Activated T-cell treated with anti-CD3 and anti-CD28 coated beads, Interleukin-2, amount 50 U/mL, for 72 hours (primary cell): ENCODE measurements at regions not wholly inside any gene's neighbourhood (a gene's known extent, or its start where the extent isn't known, plus 50 kb on each side); places are given as distances from the start of the nearest gene placed in this dataset.

ENCODE experiments used
- ATAC-seq, 2 donors: fragments of 150-1000 bp; cut with Tn5 transposase; replicated peaks in 1 of 2; 2 replicates each; pipeline ENCODE4 v1.10.0; 2021; ENCODE audit warnings: moderate library complexity in 2 of 2, mild to moderate bottlenecking in 1 of 2
- DNase-seq, 2 donors: peaks; one replicate each; pipeline ENCODE4 v3.0.0; 2021 to 2022; ENCODE audit warnings: mixed read lengths in 1 of 2
- H3K27ac Mint-ChIP-seq: one replicate; pipeline ENCODE4 v1.8.0; 2022; ENCODE audit warnings: mild to moderate bottlenecking, moderate library complexity, mixed read lengths
- H3K27me3 Mint-ChIP-seq: one replicate; pipeline ENCODE4 v1.8.0; 2022; ENCODE audit warnings: low read depth, mixed read lengths
- H3K36me3 Mint-ChIP-seq, 2 donors: one replicate each; pipeline ENCODE4 v1.8.0; 2022; ENCODE audit warnings: mixed read lengths in 2 of 2, mild to moderate bottlenecking in 1 of 2; ENCODE audit not compliant: insufficient read depth in 2 of 2
- H3K4me1 Mint-ChIP-seq: one replicate; pipeline ENCODE4 v1.8.0; 2022; ENCODE audit warnings: low read depth, mixed read lengths
- H3K4me3 Mint-ChIP-seq, 2 donors: one replicate each; pipeline ENCODE4 v1.8.0; 2022; ENCODE audit warnings: mild to moderate bottlenecking in 2 of 2, mixed read lengths in 2 of 2, moderate library complexity in 2 of 2
- H3K9me3 Mint-ChIP-seq, 2 donors: one replicate each; pipeline ENCODE4 v1.8.0; 2022; ENCODE audit warnings: mixed read lengths in 2 of 2

DNA sequence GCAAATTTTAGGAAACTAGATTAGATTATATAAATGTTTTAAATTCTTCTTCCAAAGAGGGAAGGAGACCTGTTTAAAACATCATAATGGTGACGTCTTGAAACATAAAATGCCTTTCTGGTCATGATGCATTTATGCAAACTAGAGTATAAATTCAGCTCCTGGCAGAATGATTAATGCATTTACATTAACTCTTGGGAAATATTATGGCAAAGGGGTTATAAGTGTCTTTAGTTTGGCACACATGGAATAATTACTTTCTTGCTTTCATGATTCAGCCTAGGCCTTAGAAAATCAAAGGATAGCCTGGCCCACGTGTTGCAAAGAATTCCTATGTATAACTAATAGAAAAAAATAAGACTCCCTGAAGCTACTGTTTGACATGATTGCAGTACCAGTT lies 639.2 kb downstream of the RFPL4B start:
- Mint-ChIP-seq H3K27ac (no peak overlapping the region), H3K9me3 (peaks cover 3 to 4% of the 10 kb centered on the region in 2 donors), H3K4me3 (no peak overlapping the region)

DNA sequence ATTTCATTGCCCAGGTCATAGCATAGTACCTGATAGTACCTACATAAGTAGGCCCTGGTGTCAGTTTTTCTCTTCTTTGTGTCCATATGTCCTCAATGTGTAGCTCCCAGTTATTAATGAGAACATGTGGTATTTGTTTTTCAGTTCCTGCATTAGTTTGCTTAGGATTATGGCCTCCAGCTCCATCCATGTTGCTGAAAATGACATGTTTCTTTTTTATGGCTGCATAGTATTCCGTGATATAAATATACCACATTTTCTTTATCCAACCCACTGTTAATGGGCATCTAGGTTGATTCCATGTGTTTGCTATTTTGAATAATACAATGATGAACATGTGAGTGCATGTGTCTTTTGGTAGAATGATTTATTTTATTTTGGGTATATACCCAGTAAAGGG lies 641.6 kb downstream of the RFPL4B start:
- Mint-ChIP-seq H3K4me3 (no peak overlapping the region), H3K27ac (no peak overlapping the region), H3K27me3 (no peaks in the 10 kb centered on the region), H3K36me3 (no peaks in the 10 kb centered on the region), H3K4me1 (no peaks in the 10 kb centered on the region), H3K9me3 (peaks cover 3 to 4% of the 10 kb centered on the region in 2 donors)
- no peak for DNase-seq
- no peak for ATAC-seq

More for the DNA sequence above, 639.2 kb downstream of the RFPL4B start:
- Mint-ChIP-seq H3K27me3 (no peaks in the 10 kb centered on the region), H3K4me1 (no peaks in the 10 kb centered on the region), H3K36me3 (no peaks in the 10 kb centered on the region)
- ATAC-seq, result no peak
- DNase-seq, result no peak

- no peak for DNase-seq
- ATAC-seq, result no peak
- H3K4me3 Mint-ChIP-seq, result no peak overlapping the region
- no peak overlapping the region for H3K27ac Mint-ChIP-seq
- H3K4me1 Mint-ChIP-seq, result no peaks in the 10 kb centered on the region
- no peaks in the 10 kb centered on the region for H3K27me3 Mint-ChIP-seq
- H3K36me3 Mint-ChIP-seq, result no peaks in the 10 kb centered on the region
- peaks cover 2 to 4% of the 10 kb centered on the region in 2 donors for H3K9me3 Mint-ChIP-seq
Observed at GRCh38 chr6:112990971-112991370, 643.8 kb downstream of the RFPL4B start.

- no peak overlapping the region for H3K4me3 Mint-ChIP-seq
- ATAC-seq, result no peak
Observed at GRCh38 chr6:112991912-112992311, 644.8 kb downstream of the RFPL4B start.

GRCh38 chr6:112997421-112998085 lies 650.4 kb downstream of the RFPL4B start:
- no peak overlapping the region for H3K4me3 Mint-ChIP-seq
- ATAC-seq, result no peak

More at GRCh38 chr6:112991912-112992311, 644.8 kb downstream of the RFPL4B start:
- no peak overlapping the region for H3K27ac Mint-ChIP-seq
- no peaks in the 10 kb centered on the region for H3K36me3 Mint-ChIP-seq
- H3K4me1 Mint-ChIP-seq, result no peaks in the 10 kb centered on the region
- DNase-seq, result no peak
- no peaks in the 10 kb centered on the region for H3K27me3 Mint-ChIP-seq
- peaks cover 2 to 4% of the 10 kb centered on the region in 2 donors for H3K9me3 Mint-ChIP-seq

DNA sequence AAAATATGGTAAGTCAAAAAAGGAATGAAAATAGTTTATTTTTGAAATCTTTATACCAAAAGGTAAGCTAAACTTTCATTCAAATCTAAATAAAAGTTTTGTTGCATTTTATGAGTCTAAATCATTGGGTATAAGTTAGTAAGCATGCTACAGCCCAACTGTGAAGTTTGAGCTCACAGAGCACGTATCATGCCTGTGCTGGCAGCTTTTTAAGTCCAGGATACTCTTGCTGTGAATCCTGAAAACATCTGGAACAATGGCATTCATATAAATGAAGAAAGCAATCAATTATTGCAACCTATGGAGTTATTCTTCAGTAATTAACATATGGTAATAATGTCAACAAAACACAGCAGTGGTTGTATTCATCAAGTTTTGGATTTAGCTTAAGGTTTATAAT lies 656.9 kb downstream of the RFPL4B start:
- DNase-seq (no peak), ATAC-seq (no peak)
- Mint-ChIP-seq H3K4me1 (no peaks in the 10 kb centered on the region), H3K4me3 (no peak overlapping the region), H3K36me3 (no peaks in the 10 kb centered on the region), H3K27me3 (no peaks in the 10 kb centered on the region), H3K27ac (no peak overlapping the region), H3K9me3 (peaks cover 0 to 2% of the 10 kb centered on the region in 2 donors)

More at GRCh38 chr6:112997421-112998085, 650.4 kb downstream of the RFPL4B start:
- Mint-ChIP-seq H3K36me3 (no peaks in the 10 kb centered on the region), H3K27ac (no peak overlapping the region), H3K4me1 (no peaks in the 10 kb centered on the region), H3K27me3 (no peaks in the 10 kb centered on the region), H3K9me3 (peaks cover 0 to 2% of the 10 kb centered on the region in 2 donors)
- no peak for DNase-seq

GRCh38 chr6:113004470-113005270 lies 657.5 kb downstream of the RFPL4B start:
- no peaks in the 10 kb centered on the region for H3K4me1 Mint-ChIP-seq
- H3K27ac Mint-ChIP-seq, result no peak overlapping the region
- H3K4me3 Mint-ChIP-seq, result no peak overlapping the region
- ATAC-seq, result no peak
- no peak for DNase-seq
- H3K9me3 Mint-ChIP-seq, result peaks cover 0 to 2% of the 10 kb centered on the region in 2 donors
- H3K36me3 Mint-ChIP-seq, result no peaks in the 10 kb centered on the region
- no peaks in the 10 kb centered on the region for H3K27me3 Mint-ChIP-seq

- Mint-ChIP-seq H3K4me1 (no peaks in the 10 kb centered on the region), H3K36me3 (no peaks in the 10 kb centered on the region), H3K4me3 (no peak overlapping the region), H3K27ac (no peak overlapping the region), H3K9me3 (peaks cover 2% of the 10 kb centered on the region in 2 donors), H3K27me3 (no peaks in the 10 kb centered on the region)
- DNase-seq (no peak), ATAC-seq (no peak)
Observed at GRCh38 chr6:113006494-113006893, 659.4 kb downstream of the RFPL4B start.

GRCh38 chr6:113009682-113010081 lies 662.6 kb downstream of the RFPL4B start:
- Mint-ChIP-seq H3K36me3 (no peaks in the 10 kb centered on the region), H3K4me1 (no peaks in the 10 kb centered on the region), H3K4me3 (no peak overlapping the region), H3K27ac (no peak overlapping the region), H3K9me3 (peaks cover 2% of the 10 kb centered on the region in 2 donors), H3K27me3 (no peaks in the 10 kb centered on the region)
- ATAC-seq (no peak), DNase-seq (no peak)

GRCh38 chr6:113010196-113010989 lies 663.3 kb downstream of the RFPL4B start:
- ATAC-seq (no peak), DNase-seq (no peak)
- Mint-ChIP-seq H3K4me3 (no peak overlapping the region), H3K9me3 (peaks cover 2% of the 10 kb centered on the region in 2 donors), H3K27ac (no peak overlapping the region), H3K4me1 (no peaks in the 10 kb centered on the region), H3K36me3 (no peaks in the 10 kb centered on the region), H3K27me3 (no peaks in the 10 kb centered on the region)

DNA sequence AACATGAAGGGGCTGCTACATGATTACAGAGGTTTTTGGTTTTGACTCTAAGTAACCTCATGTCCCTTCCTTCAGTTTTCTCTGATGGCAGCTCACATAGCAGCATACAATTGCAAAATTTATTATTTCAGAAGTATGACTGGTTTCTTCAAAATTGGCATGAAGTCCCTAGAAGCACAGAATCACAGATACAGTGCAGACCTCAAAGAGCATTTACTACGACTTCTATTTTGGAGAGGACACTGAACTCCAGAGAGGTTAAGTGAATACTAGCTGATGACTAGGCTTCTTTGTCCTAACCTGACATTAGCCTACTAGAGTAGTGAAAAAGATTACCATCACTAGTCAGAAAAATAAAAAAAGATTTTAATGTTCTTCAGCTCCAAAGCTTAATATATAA lies 664.3 kb downstream of the RFPL4B start:
- Mint-ChIP-seq H3K27ac (no peak overlapping the region), H3K9me3 (peaks cover 0 to 2% of the 10 kb centered on the region in 2 donors), H3K4me1 (no peaks in the 10 kb centered on the region), H3K36me3 (no peaks in the 10 kb centered on the region), H3K4me3 (no peak overlapping the region), H3K27me3 (no peaks in the 10 kb centered on the region)
- DNase-seq, result no peak
- no peak for ATAC-seq

- H3K27ac Mint-ChIP-seq, result no peak overlapping the region
- H3K36me3 Mint-ChIP-seq, result no peaks in the 10 kb centered on the region
- H3K4me1 Mint-ChIP-seq, result no peaks in the 10 kb centered on the region
- peaks cover 0 to 2% of the 10 kb centered on the region in 2 donors for H3K9me3 Mint-ChIP-seq
- ATAC-seq, result no peak
- no peaks in the 10 kb centered on the region for H3K27me3 Mint-ChIP-seq
- H3K4me3 Mint-ChIP-seq, result no peak overlapping the region
- no peak for DNase-seq
Observed at GRCh38 chr6:113011801-113012200, 664.7 kb downstream of the RFPL4B start.

GRCh38 chr6:113015249-113015648 lies 668.1 kb downstream of the RFPL4B start:
- Mint-ChIP-seq H3K27me3 (no peaks in the 10 kb centered on the region), H3K4me1 (no peaks in the 10 kb centered on the region), H3K4me3 (no peak overlapping the region), H3K9me3 (peaks cover 0 to 2% of the 10 kb centered on the region in 2 donors), H3K36me3 (no peaks in the 10 kb centered on the region), H3K27ac (no peak overlapping the region)
- no peak for ATAC-seq
- no peak for DNase-seq
